Endometrial microvascular endothelial cells (primary cell): ENCODE measurements at regions not wholly inside any gene's neighbourhood (a gene's known extent, or its start where the extent isn't known, plus 50 kb on each side); places are given as distances from the start of the nearest gene placed in this dataset.
"Not testable (repeated sequence)": the region's sequence is repeated elsewhere in the genome, so short reads cannot be mapped to it uniquely, and the experiment has no call there.

Source experiments
- in situ Hi-C: cut with HindIII; loops from 2 replicates; pipeline ENCODE4 v1.10.0; 2017; ENCODE audit warnings: low sequenced_read_pairs, low pct_unique_long_range_greater_than_20kb; ENCODE audit errors: inconsistent ontology term

DNA sequence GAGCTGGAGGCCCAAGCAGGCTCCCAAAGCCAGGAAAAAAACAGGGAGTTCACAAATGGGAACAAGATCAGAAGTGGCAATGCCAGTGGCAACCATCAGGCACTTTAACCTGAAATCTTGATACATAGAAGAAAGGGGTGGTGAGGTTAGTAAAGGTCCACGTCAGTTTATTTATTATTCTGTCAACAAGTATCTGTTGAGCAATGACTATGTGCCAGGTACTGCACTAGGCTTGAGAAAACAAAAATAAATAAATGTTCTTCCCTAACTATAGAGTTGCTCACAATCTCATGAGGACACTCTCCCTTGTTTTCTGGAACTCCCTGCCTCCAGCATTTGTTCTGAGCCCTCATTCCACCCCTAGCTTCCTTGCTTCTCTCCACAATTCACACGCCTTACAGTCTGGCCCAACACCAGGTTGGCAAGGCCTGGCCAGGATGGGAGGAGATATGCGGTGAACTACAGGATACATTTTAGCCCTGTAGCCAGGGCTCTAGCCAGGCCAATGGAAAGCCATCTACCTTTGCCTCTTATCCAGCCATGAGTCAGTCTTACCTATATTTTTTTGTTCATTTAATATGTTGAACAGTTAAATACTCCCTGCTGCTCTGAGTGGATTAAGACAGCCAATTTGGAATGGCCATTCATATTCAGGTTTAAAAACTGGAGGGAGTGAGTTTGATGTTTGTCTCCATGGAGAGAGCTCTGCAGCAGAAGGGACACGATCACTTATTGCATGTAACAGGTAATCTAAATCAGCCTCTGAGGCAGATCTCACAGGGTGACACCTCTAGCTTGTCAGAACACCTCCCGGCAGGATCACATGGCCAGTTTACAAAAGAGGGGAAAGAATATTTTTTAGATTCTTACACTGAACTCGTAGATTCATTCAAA, 161.9 kb upstream of the ATP11B start:
- in situ Hi-C loops, result no loop called here

DNA sequence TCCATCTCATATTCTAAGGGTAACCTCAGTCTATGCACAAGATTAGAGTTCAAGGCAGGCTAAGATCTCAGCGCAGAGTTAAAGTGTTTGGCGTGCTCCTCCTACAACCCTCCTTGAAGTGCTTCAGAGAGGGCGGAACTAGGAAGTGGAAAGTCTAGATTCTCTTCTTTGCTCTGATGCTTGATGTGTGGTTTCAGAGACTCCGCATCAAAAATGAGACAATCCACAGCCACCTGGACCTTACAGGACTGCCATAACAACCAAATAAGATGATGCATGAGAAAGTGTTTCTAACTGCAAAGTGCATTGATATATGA, 161.3 kb upstream of the ATP11B start:
- in situ Hi-C loops, result no loop called here

- in situ Hi-C loops, result no loop called here
Measured at GRCh38 chr3:182633186-182633585, 160.1 kb upstream of the ATP11B start.

GRCh38 chr3:182636646-182637045, 156.7 kb upstream of the ATP11B start:
- in situ Hi-C loops, result no loop called here

DNA sequence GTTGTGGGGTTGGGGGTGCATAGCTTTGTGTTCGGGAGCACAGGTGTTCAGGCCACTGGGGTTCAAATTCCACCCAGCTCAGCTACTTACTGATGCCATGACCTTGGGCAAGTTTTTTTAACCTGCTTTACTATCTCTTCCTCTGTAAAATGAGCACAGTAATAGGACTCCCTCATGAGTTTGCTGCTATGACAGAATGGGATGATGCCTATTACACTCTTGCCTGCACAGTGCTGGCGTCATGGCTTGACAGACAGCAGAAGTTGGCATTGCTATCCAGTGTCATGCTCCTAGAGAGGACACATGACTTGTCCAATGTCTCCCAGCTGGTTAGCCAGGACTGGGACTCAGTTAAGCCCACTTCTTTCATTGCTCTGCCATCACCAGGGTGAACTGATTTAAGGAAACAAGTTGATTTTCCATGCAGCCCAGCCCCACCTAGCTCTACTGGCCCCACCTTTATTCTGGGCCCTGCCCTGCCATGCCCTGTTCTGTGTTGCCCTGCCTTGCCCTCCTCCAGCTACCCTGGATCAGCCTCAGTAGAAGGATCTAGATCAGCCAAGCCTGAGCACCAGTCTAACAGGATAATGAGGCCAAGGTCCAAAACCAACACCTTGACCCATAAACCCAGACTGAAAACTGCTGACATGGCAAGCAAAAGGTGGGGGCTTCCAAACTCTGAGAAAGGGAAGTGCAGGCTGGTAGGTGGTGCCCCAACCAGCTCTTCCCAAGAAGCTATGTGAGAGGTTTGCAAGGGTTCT, 155.8 kb upstream of the ATP11B start:
- in situ Hi-C loops, result no loop called here

- in situ Hi-C loops, result no loop called here
Measured at GRCh38 chr3:182644013-182644412, 149.3 kb upstream of the ATP11B start.

- in situ Hi-C loops, result no loop called here
Measured at GRCh38 chr3:182644790-182645433, 148.4 kb upstream of the ATP11B start.

GRCh38 chr3:182650568-182651128, 142.7 kb upstream of the ATP11B start:
- in situ Hi-C loops, result no loop called here

DNA sequence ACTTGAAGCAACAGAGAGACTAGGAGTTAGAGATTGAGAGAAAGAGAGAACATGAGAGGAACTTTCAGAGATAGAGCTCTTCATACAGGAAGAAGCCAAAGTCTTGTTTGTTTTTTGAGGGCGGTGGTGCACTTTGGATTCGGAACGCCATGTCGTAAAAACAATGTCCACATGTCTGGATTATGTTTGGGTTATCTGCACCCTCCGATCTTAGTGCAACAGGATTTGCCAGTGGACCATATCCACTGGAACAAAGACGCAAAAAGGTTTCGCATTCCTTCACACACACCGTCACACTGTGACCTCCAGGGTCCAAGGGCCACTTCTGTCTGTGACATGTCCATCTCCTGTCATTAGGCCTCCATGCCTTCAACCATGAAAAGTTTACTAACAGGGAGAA, 141.8 kb upstream of the ATP11B start:
- in situ Hi-C loops, result no loop called here

DNA sequence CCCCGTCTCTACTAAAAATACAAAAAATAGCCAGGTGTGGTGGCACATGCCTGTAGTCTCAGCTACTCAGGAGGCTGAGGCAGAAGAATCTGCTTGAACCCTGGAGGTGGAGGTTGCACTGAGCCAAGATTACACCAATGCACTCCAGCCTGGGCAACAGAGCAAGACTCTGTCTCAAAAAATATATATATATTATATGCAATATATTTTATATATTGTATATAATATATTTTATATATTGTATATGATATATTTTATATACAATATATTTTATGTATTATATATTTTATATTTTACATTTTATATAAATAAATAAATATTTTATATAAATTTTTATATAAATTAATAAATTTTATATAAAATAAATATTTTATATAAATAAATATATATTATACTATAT, 140.2 kb upstream of the ATP11B start:
- in situ Hi-C loops, result not testable (repeated sequence)

- in situ Hi-C loops, result no loop called here
Measured at GRCh38 chr3:182668541-182668940, 124.8 kb upstream of the ATP11B start.

DNA sequence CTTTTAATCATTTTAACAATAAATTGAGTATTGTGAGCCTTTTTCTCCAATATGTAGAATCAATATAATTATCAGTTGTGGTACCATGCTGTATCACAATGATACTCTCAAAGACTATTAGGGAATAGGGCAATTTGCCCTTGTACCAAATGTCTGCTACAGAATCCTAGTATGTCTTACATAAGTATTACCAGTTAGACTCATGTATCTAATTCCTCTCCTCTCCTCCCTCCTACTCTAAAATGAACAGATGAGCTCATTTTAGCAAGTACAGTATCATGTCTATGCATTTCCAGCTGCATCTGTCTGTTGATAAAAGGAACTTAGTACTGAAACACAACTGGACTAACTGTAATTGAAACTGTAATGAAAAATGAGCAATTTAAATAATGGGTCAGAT, 124.3 kb upstream of the ATP11B start:
- in situ Hi-C loops, result no loop called here

DNA sequence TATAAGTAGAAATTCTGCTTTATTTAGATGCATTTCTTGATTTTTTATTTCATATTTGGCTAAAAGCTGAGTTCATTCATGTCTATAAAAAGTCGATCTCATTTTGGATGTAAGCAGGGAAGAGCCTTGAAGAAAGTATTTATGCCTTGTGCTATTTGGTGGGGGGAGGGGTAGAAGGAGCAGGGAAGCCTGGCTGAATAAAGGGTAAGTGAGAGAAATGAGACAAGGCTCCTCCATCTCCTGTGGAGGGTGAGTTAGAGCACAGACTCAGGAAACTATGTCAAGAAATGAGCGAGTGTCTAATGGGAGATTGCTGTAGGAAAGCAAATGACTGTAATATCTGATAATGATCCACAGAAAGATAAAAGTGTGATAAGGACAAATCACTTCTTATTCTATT, 121.8 kb upstream of the ATP11B start:
- in situ Hi-C loops, result no loop called here

DNA sequence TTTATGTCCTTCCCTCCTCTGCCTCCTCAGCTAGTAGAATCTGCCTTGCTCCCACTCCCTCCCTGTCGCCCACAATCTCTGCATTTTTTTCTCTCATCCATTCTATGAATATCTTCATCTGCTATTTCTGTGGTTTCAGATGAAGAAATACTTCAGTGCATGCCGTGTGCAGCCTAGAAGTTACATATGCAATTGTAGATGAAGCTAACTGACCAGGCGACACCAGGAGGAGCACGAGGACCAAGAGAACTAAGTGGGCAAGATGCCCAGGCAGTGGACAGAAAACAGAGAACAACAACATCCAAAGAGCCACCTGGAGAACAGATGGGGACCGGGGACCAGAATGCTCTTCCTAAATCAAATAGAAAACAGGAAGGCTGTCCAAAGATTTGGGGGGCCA, 121.4 kb upstream of the ATP11B start:
- in situ Hi-C loops, result no loop called here

- in situ Hi-C loops, result no loop called here
Measured at GRCh38 chr3:182673336-182673735, 120.0 kb upstream of the ATP11B start.

- in situ Hi-C loops, result loop anchor here (10.0 kb wide), 1 partner anchor 978 kb away; no protein-coding TSS in a partner anchor
Measured at GRCh38 chr3:182682263-182683241, 110.8 kb upstream of the ATP11B start.

- in situ Hi-C loops, result loop anchor here (10.0 kb wide), 1 partner anchor 979 kb away; no protein-coding TSS in a partner anchor
Measured at GRCh38 chr3:182683453-182683852, 109.9 kb upstream of the ATP11B start.

- in situ Hi-C loops, result loop anchor here (10.0 kb wide), 1 partner anchor 979 kb away; no protein-coding TSS in a partner anchor
Measured at GRCh38 chr3:182683858-182684257, 109.4 kb upstream of the ATP11B start.
